Upper lobe of left lung (tissue), 6 donors: ENCODE measurements at regions not wholly inside any gene's neighbourhood (a gene's known extent, or its start where the extent isn't known, plus 50 kb on each side); places are given as distances from the start of the nearest gene placed in this dataset.

Source experiments
- ATAC-seq, 2 donors: fragments of 200-7000 bp; cut with Tn5 transposase; one replicate each; pipeline ENCODE4 v1.9.1; 2022; ENCODE audit warnings: mild to moderate bottlenecking in 2 of 2, moderate library complexity in 2 of 2; ENCODE audit not compliant: low FRiP score in 2 of 2
- DNase-seq, 2 donors: peaks; one replicate each; pipeline ENCODE4 v3.0.0-alpha.2; 2019 to 2020
- H3K27ac ChIP-seq, 4 donors: fragments of 200-600 bp; sonication (generic); one replicate each; pipeline ENCODE4 v1.5.1; 2016 to 2019
- H3K27me3 ChIP-seq, 4 donors: fragments of 200-600 bp; sonication (generic); one replicate each; pipeline ENCODE4 v1.5.1; 2017 to 2019
- H3K36me3 ChIP-seq, 4 donors: fragments of 200-600 bp; sonication (generic); one replicate each; pipeline ENCODE4 v1.5.1; 2016 to 2019
- H3K4me1 ChIP-seq, 4 donors: fragments of 200-600 bp; sonication (generic); one replicate each; pipeline ENCODE4 v1.5.1; 2018 to 2019
- H3K4me3 ChIP-seq, 4 donors: fragments of 200-600 bp; sonication (generic); one replicate each; pipeline ENCODE4 v1.5.1; 2017 to 2019; ENCODE audit warnings: mild to moderate bottlenecking in 2 of 4, moderate library complexity in 1 of 4
- H3K9me3 ChIP-seq, 4 donors: fragments of 200-600 bp; sonication (generic); one replicate each; pipeline ENCODE4 v1.5.1; 2018 to 2019
- CTCF ChIP-seq, 6 experiments: fragments of 450-650 bp in 4 of 6; fragments of 200-600 bp in 2 of 6; sonication (generic) in 2 of 6; IDR thresholded peaks; one replicate each; pipeline ENCODE4 v1.5.1; 2016 to 2019; ENCODE audit warnings: antibody characterized with exemption in 6 of 6
- EP300 ChIP-seq, 4 donors: sonication (generic); formaldehyde crosslinking; IDR thresholded peaks; one replicate each; pipeline ENCODE4 v1.5.1; 2017; ENCODE audit warnings: antibody characterized with exemption in 4 of 4, control low read depth in 2 of 4
- POLR2A ChIP-seq, 4 donors: fragments of 450-650 bp; IDR thresholded peaks; one replicate each; pipeline ENCODE4 v1.5.1; 2016 to 2017; ENCODE audit warnings: antibody characterized with exemption in 4 of 4, mild to moderate bottlenecking in 2 of 4
- POLR2AphosphoS5 ChIP-seq, 2 donors: sonication (generic); formaldehyde crosslinking; IDR thresholded peaks; one replicate each; pipeline ENCODE4 v1.5.1; 2017; ENCODE audit warnings: antibody characterized with exemption in 2 of 2
- WGBS, 2 donors: methylation state at CpG; one replicate each; pipeline ENCODE4 v1.1.5; 2017 to 2018; 5-methylcytosine and 5-hydroxymethylcytosine counted together
- donor health status: DM: no; HTN: no; CAD: no; lungs with moderate emphysema.
- donor health status: DM: no; HTN: yes; CAD: no; lungs with severe emphysema.

- ATAC-seq (no peak), DNase-seq (no peak)
- Histone ChIP-seq H3K4me1 (no peaks in the 10 kb centered on the region), H3K27me3 (no peaks in the 10 kb centered on the region), H3K36me3 (no peaks in the 10 kb centered on the region), H3K4me3 (no peak overlapping the region), H3K9me3 (no peaks in the 10 kb centered on the region), H3K27ac (no peak overlapping the region)
- 80 to 92% methylated on average over 1 of the region's 1 CpG for WGBS, 2 donors
- TF ChIP-seq POLR2AphosphoS5 (IDR thresholded peaks at IDR 0.05) = no peak
- no peak for TF ChIP-seq CTCF (IDR thresholded peaks at IDR 0.05)
- no peak for TF ChIP-seq EP300 (IDR thresholded peaks at IDR 0.05)
- TF ChIP-seq POLR2A (IDR thresholded peaks at IDR 0.05) = no peak
Measured at GRCh38 chr13:105665284-105665683, 870.2 kb downstream of the EFNB2 start.

- no peaks in the 10 kb centered on the region for H3K27me3 ChIP-seq
- no peak for ATAC-seq
Measured at GRCh38 chr13:105663182-105663581, 872.3 kb downstream of the EFNB2 start.

GRCh38 chr13:105660561-105660960, 874.9 kb downstream of the EFNB2 start:
- Histone ChIP-seq H3K4me1 (no peaks in the 10 kb centered on the region), H3K27me3 (no peaks in the 10 kb centered on the region), H3K27ac (no peak overlapping the region), H3K36me3 (no peaks in the 10 kb centered on the region), H3K9me3 (no peaks in the 10 kb centered on the region), H3K4me3 (no peak overlapping the region)
- DNase-seq (no peak), ATAC-seq (no peak)
- 57 to 69% methylated on average over 3 of the region's 3 CpGs for WGBS, 2 donors
- no peak for TF ChIP-seq POLR2AphosphoS5 (IDR thresholded peaks at IDR 0.05)

More at GRCh38 chr13:105663182-105663581, 872.3 kb downstream of the EFNB2 start:
- no peak for DNase-seq
- no peaks in the 10 kb centered on the region for H3K36me3 ChIP-seq
- WGBS, 2 donors = 90 to 91% methylated on average over 5 of the region's 5 CpGs
- no peaks in the 10 kb centered on the region for H3K4me1 ChIP-seq
- no peak overlapping the region for H3K27ac ChIP-seq
- H3K9me3 ChIP-seq = no peaks in the 10 kb centered on the region
- no peak overlapping the region for H3K4me3 ChIP-seq
- TF ChIP-seq EP300 (IDR thresholded peaks at IDR 0.05) (no peak), CTCF (IDR thresholded peaks at IDR 0.05) (no peak), POLR2A (IDR thresholded peaks at IDR 0.05) (no peak), POLR2AphosphoS5 (IDR thresholded peaks at IDR 0.05) (no peak)

GRCh38 chr13:105658431-105658830, 877.0 kb downstream of the EFNB2 start:
- TF ChIP-seq POLR2AphosphoS5 (IDR thresholded peaks at IDR 0.05) (no peak), EP300 (IDR thresholded peaks at IDR 0.05) (no peak)
- no peaks in the 10 kb centered on the region for H3K9me3 ChIP-seq
- ATAC-seq = no peak
- 69 to 87% methylated on average over 3 of the region's 3 CpGs for WGBS, 2 donors
- H3K36me3 ChIP-seq = no peaks in the 10 kb centered on the region
- no peak overlapping the region for H3K4me3 ChIP-seq
- H3K27me3 ChIP-seq = no peaks in the 10 kb centered on the region
- DNase-seq = no peak
- no peaks in the 10 kb centered on the region for H3K4me1 ChIP-seq
- no peak overlapping the region for H3K27ac ChIP-seq

- Histone ChIP-seq H3K9me3 (peaks cover 0 to 4% (median 0%) of the 10 kb centered on the region in 4 donors), H3K4me3 (no peak overlapping the region), H3K36me3 (no peaks in the 10 kb centered on the region), H3K27me3 (no peaks in the 10 kb centered on the region), H3K27ac (no peak overlapping the region), H3K4me1 (no peaks in the 10 kb centered on the region)
- ATAC-seq = no peak
- TF ChIP-seq EP300 (IDR thresholded peaks at IDR 0.05) = no peak
- no peak for TF ChIP-seq POLR2AphosphoS5 (IDR thresholded peaks at IDR 0.05)
- TF ChIP-seq POLR2A (IDR thresholded peaks at IDR 0.05) = no peak
- no peak for TF ChIP-seq CTCF (IDR thresholded peaks at IDR 0.05)
- WGBS, 2 donors = 59 to 60% methylated on average over 2 of the region's 2 CpGs
- DNase-seq = no peak
Measured at GRCh38 chr13:105655046-105655445, 880.4 kb downstream of the EFNB2 start.

GRCh38 chr13:105643966-105644365, 891.5 kb downstream of the EFNB2 start:
- Histone ChIP-seq H3K4me1 (no peaks in the 10 kb centered on the region), H3K27ac (no peak overlapping the region), H3K36me3 (no peaks in the 10 kb centered on the region), H3K4me3 (no peak overlapping the region), H3K27me3 (no peaks in the 10 kb centered on the region), H3K9me3 (peaks cover 0 to 12% (median 5%) of the 10 kb centered on the region in 4 donors)
- DNase-seq = no peak
- no peak for ATAC-seq
- TF ChIP-seq CTCF (IDR thresholded peaks at IDR 0.05) (no peak), EP300 (IDR thresholded peaks at IDR 0.05) (no peak), POLR2A (IDR thresholded peaks at IDR 0.05) (no peak), POLR2AphosphoS5 (IDR thresholded peaks at IDR 0.05) (no peak)
- WGBS, 2 donors = 95 to 96% methylated on average over 5 of the region's 5 CpGs
